Fibroblast of lung (primary cell): ENCODE measurements at regions not wholly inside any gene's neighbourhood (a gene's known extent, or its start where the extent isn't known, plus 50 kb on each side); places are given as distances from the start of the nearest gene placed in this dataset.

ENCODE experiments used
- DNase-seq, 2 donors: peaks; one replicate each; pipeline versions ENCODE4 v3.0.0 to v3.0.0-alpha.2; 2010; ENCODE audit warnings: low read depth in 2 of 2
- H2AFZ ChIP-seq: 2 replicates; pipeline ENCODE4 v1.5.1; 2012; ENCODE audit warnings: low read length, control low read depth, inconsistent platforms
- H3K27ac ChIP-seq: 2 replicates; pipeline ENCODE4 v1.5.1; 2011; ENCODE audit warnings: low read length, control low read depth; ENCODE audit not compliant: insufficient read depth
- H3K27me3 ChIP-seq: 2 replicates; pipeline ENCODE4 v1.5.1; 2011; ENCODE audit warnings: mild to moderate bottlenecking, low read length; ENCODE audit not compliant: control insufficient read depth, insufficient read depth
- H3K36me3 ChIP-seq: 2 replicates; pipeline ENCODE4 v1.5.1; 2011; ENCODE audit warnings: low read length; ENCODE audit not compliant: control insufficient read depth, insufficient read depth
- H3K4me1 ChIP-seq: 2 replicates; pipeline ENCODE4 v1.5.1; 2011; ENCODE audit warnings: low read length; ENCODE audit not compliant: control insufficient read depth, insufficient read depth; ENCODE audit errors: extremely low read depth
- H3K4me2 ChIP-seq: 2 replicates; pipeline ENCODE4 v1.5.1; 2011; ENCODE audit warnings: low read length, control low read depth; ENCODE audit not compliant: insufficient read depth; ENCODE audit errors: extremely low read depth
- H3K4me3 ChIP-seq, 4 experiments: fragments of 200-600 bp in 1 of 4; sonication (generic) in 1 of 4; replicated peaks in 1 of 4; 2 replicates each; pipeline ENCODE4 v1.5.1; 2011 to 2016; ENCODE audit warnings: low read length in 4 of 4, low read depth in 3 of 4, mild to moderate bottlenecking in 3 of 4, control low read depth in 2 of 4, inconsistent platforms in 1 of 4, mixed read lengths in 1 of 4; ENCODE audit not compliant: insufficient read depth in 1 of 4; ENCODE audit errors: control extremely low read depth in 1 of 4
- H3K79me2 ChIP-seq: 2 replicates; pipeline ENCODE4 v1.5.1; 2012; ENCODE audit warnings: mild to moderate bottlenecking, low read length, inconsistent platforms; ENCODE audit not compliant: control insufficient read depth, insufficient read depth
- H3K9ac ChIP-seq: 2 replicates; pipeline ENCODE4 v1.5.1; 2011; ENCODE audit warnings: mild to moderate bottlenecking, low read length, control low read depth; ENCODE audit not compliant: insufficient read depth
- H3K9me3 ChIP-seq: 2 replicates; pipeline ENCODE4 v1.5.1; 2012; ENCODE audit warnings: low read depth, low read length; ENCODE audit not compliant: control insufficient read depth, insufficient read depth
- H4K20me1 ChIP-seq: 2 replicates; pipeline ENCODE4 v1.5.1; 2011; ENCODE audit warnings: low read length; ENCODE audit not compliant: control insufficient read depth, insufficient read depth; ENCODE audit errors: extremely low read depth
- CTCF ChIP-seq, 2 donors: IDR thresholded peaks in 1 of 2; conservative IDR thresholded peaks in 1 of 2; 1 replicate in 1 of 2; 2 replicates in 1 of 2; pipeline ENCODE4 v1.5.1; 2011 to 2012; ENCODE audit warnings: low read length in 2 of 2, control low read depth in 1 of 2, inconsistent platforms in 1 of 2, low read depth in 1 of 2, mild to moderate bottlenecking in 1 of 2
- EZH2 ChIP-seq: IDR thresholded peaks from 2 replicates; pipeline ENCODE4 v1.5.1; 2012; ENCODE audit warnings: low read length, control low read depth, mild to moderate bottlenecking; ENCODE audit errors: missing control alignments

GRCh38 chr22:48721395-48721669 is 1106.3 kb downstream of the BRD1 start:
- Histone ChIP-seq H3K4me1 (no peaks in the 10 kb centered on the region), H4K20me1 (no peaks in the 10 kb centered on the region), H3K4me3 (no peak overlapping the region), H3K27ac (no peak overlapping the region), H3K9ac (no peak overlapping the region), H3K4me2 (no peak overlapping the region), H2AFZ (no peak overlapping the region), H3K27me3 (no peaks in the 10 kb centered on the region), H3K9me3 (no peaks in the 10 kb centered on the region), H3K36me3 (no peaks in the 10 kb centered on the region), H3K79me2 (no peaks in the 10 kb centered on the region)
- no peak for DNase-seq
- TF ChIP-seq EZH2 = no peak
- TF ChIP-seq CTCF (conservative IDR thresholded peaks at IDR 0.05 in 1 of 2, IDR thresholded peaks at IDR 0.05 in 1 of 2; ENCODE audit: low read depth in 1 of 2, low read length in 2 of 2) = no peak

DNA sequence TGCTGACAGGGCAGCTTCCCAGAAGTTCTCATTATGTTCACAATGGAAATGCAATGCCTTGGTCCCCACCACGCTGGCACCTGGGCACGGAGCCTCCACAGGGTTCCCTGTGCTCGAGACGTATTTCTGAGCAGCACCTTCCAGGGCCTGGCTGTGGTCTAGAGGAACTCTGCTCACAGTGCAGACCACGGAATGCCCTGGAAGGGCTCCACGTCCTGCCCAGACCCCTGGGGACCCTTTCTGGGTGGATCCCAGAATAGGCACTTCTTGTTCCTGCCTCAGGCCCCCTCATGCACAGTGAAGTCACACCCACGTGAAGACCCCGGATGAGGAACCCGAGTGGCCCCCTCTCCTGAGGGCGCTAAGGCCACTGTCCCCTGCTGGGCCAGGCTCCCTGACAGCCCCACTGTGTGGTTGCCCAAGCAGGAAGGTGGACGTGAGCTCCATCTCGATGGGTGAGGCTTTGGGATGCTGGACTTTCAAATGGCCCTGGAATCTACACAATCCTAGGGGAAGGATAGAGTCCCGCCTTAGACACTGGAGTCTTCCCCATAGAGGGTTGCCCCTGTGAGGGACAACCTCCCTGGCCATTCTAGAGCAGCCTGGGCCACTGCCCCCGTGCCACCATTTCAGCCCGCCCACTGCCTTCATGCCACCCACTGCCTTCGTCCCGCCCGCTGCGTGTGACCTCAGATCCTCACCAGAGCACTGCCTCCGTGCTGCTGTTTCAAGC is 1106.8 kb downstream of the BRD1 start:
- DNase-seq = no peak

DNA sequence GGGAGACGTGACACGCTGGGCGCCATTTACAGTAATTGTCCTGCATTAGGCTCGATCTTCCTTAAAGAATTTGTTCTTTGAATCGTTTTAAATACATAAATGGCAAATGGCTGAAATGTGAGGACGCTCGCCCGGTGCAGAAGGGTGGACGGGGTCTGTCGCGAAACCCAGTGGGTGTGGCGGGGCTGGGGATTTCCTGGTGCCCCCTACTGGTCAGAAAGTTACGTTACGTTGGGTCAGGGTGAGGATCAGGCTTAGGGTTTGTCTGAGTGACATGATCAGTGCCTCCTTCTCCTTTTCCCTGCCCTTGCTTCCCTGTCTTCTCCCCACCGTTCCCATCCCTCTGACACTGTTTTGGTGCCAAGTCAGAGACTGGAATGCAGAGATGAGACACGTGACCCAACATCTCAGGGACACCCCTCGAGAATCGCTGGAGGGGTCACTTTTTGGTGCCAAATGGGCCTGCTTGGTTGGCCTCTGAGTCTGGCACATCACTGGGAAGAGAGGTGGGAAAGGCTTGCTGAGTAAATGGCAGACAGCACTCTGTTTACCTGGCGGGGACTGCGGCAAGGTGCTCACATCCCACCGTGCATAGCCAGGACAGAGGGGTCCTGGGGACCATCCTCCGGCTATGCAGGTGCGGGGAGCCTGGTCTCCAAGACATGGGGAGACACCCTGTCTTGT is 1107.6 kb downstream of the BRD1 start:
- no peak overlapping the region for H3K27ac ChIP-seq
- H3K79me2 ChIP-seq = no peaks in the 10 kb centered on the region
- no peaks in the 10 kb centered on the region for H3K27me3 ChIP-seq
- H3K9me3 ChIP-seq = no peaks in the 10 kb centered on the region
- no peak overlapping the region for H2AFZ ChIP-seq
- no peak overlapping the region for H3K4me3 ChIP-seq
- H3K4me2 ChIP-seq = no peak overlapping the region
- no peaks in the 10 kb centered on the region for H4K20me1 ChIP-seq
- H3K4me1 ChIP-seq = no peaks in the 10 kb centered on the region
- no peak overlapping the region for H3K9ac ChIP-seq
- TF ChIP-seq CTCF (conservative IDR thresholded peaks at IDR 0.05 in 1 of 2, IDR thresholded peaks at IDR 0.05 in 1 of 2; ENCODE audit: low read depth in 1 of 2, low read length in 2 of 2) (no peak), EZH2 (no peak)
- H3K36me3 ChIP-seq = no peaks in the 10 kb centered on the region
- no peak for DNase-seq

More for the DNA sequence above, 1106.8 kb downstream of the BRD1 start:
- Histone ChIP-seq H3K27ac (no peak overlapping the region), H3K9me3 (no peaks in the 10 kb centered on the region), H3K4me1 (no peaks in the 10 kb centered on the region), H3K79me2 (no peaks in the 10 kb centered on the region), H3K4me3 (no peak overlapping the region), H3K9ac (no peak overlapping the region), H3K4me2 (no peak overlapping the region), H3K36me3 (no peaks in the 10 kb centered on the region), H3K27me3 (no peaks in the 10 kb centered on the region), H4K20me1 (no peaks in the 10 kb centered on the region), H2AFZ (no peak overlapping the region)
- TF ChIP-seq CTCF (conservative IDR thresholded peaks at IDR 0.05 in 1 of 2, IDR thresholded peaks at IDR 0.05 in 1 of 2; ENCODE audit: low read depth in 1 of 2, low read length in 2 of 2) = no peak
- TF ChIP-seq EZH2 = no peak
